HG03457 (cell line): ENCODE measurements at regions not wholly inside any gene's neighbourhood (a gene's known extent, or its start where the extent isn't known, plus 50 kb on each side); places are given as distances from the start of the nearest gene placed in this dataset.
"Not testable (repeated sequence)": the region's sequence is repeated elsewhere in the genome, so short reads cannot be mapped to it uniquely, and the experiment has no call there.

ENCODE experiments used
- ATAC-seq: cut with Tn5 transposase; IDR thresholded peaks from one replicate; pipeline ENCODE4 v1.9.1; 2021; ENCODE audit warnings: moderate number of reproducible peaks; ENCODE audit not compliant: unreplicated experiment

DNA sequence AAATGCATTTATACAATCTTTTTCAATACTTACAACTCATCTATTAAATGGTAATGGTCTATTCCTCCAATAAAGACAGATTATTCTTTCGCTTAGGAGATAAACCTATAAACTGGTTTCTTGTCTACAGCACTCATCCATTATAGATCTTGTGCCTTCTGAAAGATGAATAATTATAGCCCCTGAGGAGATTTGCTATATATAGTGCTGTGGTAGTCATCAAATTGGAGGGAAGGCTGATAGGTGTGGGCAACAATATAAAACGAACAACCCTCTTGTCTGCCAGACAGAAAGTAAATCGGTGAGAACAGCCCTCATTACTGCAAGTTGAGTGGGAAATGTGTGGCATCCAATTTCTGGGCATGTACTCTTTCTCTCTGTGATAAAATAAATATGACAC is 292.5 kb upstream of the CNR1 start:
- ATAC-seq = no peak

DNA sequence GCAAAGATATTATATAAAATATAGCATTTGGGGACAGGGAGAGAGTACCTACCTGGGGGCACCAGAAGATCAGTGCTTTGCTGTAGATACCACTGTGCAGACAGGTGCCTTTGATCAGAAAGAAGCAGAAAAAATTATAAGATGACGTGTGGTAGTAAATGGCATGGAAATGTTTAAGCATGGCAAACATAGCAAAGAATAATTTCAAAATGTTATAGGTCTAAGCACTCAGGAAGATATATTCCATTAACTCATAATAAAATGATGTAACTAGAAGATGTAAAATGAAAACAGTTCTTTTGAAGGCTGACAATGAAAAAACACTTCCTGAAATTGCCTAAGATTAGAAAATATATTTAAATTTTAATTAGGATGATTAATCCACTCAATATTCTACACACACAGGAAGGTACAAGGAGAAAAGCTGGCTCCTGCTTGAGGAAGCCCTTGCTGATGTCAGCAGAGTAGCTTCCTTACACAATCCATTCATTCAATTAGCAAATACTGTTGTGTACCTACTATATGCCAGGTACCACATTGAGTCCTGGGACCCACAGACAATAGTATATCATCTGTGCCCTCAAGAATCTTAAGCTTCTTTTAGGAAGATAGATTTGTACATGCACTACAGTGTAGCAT is 290.2 kb upstream of the CNR1 start:
- no peak for ATAC-seq

DNA sequence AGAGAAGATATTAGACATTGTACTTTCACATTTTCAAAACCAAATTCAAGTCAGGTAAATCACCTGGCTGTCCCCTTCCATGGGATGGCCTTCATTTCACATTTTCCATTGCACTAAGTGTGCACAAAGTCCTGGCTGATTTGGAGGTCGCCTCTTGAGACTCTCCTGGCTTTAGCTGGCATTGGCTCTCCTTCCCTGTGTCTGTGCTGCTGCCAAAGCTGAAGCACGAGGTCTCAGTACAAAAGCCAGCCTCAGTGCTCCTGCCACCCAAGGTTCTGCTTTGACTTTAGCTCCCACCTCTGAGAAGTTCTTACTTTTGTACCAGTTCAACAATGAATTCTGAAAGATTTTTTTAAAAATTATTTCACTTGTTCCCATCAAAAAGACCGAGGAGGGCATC is 289.2 kb upstream of the CNR1 start:
- no peak for ATAC-seq

DNA sequence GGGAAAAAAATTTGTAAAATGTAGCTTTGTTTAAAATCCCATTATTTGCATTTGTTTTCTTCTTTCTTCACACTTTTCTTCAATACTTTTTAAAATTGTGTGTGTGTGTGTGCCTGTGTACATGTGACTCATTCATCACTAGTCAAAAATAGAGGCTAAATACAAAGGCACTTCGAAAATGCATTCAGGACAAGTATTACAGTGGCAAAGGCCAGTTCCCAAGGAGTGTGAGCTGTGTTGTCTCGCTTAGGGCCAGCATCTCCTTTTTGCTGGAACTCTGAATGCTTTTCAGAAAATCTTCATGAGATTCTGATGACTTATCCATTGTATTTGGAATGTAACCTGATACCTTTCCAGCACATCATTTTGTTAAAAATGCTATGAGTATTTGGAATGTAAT is 288.5 kb upstream of the CNR1 start:
- ATAC-seq = no peak

DNA sequence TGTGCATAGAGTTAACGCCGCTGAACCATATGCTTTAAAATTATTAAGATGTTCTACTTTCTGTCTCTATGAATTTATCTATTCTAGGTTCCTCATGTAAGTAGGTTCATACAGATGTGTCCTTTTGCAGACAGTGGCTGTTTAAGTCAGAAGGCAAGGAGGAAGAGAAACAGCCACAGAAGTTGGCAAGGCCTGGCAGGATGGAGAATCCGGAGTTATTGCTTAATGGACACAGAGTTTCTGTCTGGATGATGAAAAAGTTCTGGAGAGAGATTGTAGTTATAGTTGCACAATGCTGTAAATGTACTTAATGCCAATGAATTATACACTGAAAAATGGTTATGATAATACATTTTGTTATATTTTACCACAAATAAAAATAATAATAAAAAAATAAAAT is 283.6 kb upstream of the CNR1 start:
- ATAC-seq = no peak

DNA sequence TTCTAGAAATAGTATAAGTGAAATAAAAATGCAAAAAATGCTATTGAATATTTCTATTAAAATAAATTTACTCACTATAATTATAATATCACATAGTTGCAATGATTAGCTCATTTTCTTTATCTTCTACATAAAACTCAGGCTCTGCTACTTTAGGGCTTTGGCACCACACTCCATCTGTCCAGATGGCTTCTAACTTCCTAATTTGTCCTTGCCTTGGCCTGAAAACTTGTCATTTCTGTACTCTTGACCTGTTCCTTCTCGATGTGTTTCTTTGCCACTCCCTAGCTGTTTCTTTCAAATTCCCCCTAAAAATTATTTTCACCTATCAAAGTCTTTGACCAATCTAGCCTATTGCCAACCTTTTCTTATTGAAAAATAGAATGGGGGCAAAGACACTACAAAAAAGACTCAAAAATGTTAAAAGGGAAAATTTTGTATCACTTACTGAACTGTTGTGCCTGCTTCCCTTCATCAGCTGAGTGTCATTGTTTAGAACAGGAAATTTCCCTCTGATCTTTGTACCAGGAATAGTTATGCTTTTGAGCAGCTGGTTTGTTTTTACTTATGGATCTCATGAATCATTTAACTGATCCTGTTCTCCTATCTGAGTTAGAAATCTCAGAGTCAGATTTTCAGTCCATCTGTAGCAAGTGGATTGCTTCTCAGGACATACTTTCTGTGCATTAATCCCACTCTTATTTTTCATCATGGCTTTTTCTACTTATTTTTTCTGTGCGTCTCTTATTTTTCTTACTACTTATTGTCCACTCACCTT is 279.2 kb upstream of the CNR1 start:
- no peak for ATAC-seq

DNA sequence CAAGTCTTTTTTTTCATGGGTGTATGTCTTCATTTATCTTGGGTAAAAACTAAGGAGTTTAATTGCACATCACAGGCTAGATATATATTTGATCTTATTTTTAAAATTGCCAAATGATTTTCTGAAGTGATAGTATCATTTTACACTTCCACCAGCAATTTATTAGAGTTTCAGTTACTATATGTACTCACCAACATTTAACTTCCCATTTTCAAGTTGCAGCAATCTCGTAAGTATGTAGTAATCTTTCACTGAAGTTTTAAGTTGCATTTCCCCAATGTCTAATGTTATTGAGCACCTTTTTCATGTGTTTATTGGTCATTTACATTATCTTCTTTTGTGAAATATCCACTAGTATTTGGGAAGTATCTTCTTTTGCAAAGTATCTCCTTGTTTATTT is 277.4 kb upstream of the CNR1 start:
- no peak for ATAC-seq

DNA sequence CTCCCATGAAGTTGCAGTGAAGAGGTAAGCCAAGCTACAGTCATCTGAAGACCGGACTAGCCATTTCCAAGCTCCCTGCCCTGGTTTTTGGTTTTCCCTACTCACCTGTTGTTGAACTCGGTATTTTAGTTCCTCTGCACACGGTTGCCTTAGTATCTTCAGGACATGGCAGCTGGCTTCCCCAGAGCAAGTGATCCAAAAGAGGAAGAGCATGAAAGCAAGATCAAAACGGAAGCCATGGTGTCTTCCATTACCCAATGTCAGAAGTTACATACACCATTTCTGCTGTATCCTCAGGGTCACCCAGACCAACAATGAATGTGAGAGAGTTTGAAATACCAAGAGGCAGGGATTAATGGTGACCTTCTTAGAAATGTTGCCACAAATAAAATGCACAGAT is 276.6 kb upstream of the CNR1 start:
- ATAC-seq = no peak

DNA sequence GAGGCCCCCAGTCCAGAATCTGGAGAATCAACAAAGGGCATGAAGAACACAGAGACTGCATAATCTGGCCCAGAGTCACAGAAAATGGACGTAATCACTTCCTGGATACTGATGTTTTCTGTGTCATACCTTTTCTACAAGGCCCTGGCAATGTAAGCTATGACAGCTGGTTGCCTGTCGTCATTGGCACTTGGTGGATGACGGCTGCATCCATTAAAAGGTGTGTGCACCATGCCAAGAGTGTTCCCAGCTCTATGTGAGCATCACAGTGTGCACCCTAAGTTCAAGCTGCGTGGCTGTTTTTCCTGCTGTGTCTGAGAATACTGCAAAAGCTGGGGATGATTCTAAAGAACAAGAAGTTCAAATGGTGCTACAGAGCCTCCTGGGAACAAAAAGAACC is 275.2 kb upstream of the CNR1 start:
- ATAC-seq = no peak

DNA sequence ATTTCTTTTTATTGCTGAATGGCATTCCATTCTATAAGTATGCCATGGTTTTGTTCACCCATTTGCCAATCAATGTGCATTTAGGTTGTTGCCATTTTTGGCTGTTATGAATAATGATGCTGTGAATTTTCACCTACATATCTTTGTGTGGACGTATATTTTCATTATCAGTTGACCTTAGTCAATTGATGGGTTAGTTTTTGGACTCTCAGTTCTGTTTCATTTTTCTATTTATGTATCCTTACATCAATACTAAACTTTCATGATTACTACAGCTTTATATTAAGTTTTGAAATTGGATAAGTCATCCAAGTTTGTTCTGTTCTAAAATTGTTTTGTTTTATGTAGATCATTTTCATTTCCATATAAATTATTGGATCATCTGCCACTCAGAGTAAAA is 261.9 kb upstream of the CNR1 start:
- no peak for ATAC-seq

DNA sequence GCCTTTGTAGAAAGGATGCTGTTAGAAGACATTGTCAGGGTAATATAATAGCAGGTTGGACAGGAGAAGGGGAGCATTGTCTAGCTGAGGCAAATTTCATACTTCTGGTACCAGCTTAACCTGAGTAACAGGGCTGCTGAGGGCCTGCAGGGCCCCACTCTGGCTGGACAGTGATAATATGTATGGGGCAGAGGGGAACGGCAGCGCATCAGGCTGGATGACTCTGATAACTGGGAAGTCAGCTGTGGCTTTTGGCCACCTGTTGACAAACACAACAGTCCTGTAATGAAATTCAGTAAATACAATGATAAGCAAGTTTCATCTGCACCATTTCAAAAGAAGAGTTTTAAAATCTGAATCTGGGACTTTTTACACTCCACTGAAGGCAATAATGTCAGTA is 259.9 kb upstream of the CNR1 start:
- no peak for ATAC-seq

DNA sequence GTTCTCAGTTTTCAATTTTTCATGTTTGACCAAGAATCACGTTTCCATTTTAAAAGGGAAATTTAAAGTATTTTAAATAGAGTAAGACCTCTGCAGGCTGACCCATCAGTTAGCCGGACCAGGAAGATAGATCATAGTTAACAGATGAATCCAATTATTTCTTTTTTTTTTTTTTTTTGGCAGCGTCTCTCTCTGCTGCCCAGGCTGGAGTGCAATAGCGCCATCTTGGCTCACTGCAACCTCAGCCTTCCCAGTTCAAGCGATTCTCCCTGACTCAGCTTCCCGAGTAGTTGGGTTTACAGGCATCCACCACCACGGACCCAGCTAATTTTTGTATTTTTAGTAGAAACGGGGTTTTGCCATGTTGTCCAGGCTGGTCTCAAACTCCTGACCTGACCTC is 256.7 kb upstream of the CNR1 start:
- no peak for ATAC-seq

DNA sequence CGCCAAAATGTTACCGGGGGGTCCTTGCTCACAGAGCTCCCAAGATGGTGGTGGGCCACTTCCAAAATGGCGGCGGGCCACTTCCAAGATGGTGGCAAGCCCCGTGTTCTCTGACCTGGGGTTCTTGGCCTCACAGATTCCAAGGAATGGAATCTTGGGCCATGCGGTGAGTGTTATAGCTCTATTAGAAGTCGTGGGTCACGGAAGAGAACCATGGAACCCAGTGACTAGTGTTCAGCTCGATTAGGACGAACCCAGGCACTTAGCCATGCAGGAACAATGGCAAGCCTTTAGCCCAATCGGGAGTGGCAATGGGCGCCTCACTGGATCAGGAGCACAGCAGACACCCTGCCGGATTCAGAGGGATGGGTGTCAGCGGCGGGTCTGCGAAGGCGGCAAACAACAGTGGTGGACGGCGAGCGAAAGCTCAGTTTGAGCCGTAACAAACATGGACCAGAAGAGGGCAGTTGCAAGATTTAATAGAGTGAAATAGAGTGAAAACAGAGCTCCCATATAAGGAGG is 254.9 kb upstream of the CNR1 start:
- not testable (repeated sequence) for ATAC-seq

DNA sequence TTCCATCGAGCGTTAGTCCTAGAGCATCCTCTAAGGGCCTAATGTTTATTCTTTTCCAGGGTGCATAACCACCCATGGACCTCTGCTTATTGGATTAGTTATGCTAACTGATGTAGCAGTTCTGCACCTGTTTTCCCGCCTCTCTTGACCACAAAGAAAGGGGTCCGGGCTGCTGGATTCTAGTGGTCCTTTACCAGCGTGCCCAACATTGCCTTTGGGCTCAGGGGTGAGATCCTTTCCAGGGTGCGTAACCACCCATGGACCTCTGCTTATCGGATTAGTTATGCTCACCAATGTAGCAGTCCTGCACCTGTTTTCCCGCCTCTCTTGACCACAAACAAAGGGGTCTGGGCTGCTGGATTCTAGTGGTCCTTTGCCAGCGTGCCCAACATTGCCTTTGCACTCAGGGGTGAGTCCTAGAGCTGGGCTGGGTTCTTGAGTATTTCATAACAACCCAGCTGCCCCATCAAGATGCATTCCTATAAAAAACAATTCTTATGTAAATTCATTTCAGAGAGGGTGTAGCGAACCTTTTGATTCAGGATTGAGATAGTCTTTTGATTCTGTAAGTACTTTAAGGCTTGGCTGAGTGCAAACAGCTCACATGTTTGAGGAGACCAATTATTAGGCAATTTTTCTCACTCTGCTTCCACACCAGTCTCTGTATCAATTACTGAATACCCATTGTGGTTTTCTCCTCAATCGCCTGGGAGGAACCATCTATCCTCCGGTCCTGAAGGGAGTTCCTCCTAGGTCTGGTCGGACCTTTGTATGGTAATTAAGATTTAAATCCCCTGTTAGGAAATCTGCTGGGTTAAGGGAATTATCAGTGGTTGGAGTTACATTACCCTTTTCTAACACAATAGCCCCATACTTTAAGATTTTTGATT is 253.0 kb upstream of the CNR1 start:
- ATAC-seq = not testable (repeated sequence)

DNA sequence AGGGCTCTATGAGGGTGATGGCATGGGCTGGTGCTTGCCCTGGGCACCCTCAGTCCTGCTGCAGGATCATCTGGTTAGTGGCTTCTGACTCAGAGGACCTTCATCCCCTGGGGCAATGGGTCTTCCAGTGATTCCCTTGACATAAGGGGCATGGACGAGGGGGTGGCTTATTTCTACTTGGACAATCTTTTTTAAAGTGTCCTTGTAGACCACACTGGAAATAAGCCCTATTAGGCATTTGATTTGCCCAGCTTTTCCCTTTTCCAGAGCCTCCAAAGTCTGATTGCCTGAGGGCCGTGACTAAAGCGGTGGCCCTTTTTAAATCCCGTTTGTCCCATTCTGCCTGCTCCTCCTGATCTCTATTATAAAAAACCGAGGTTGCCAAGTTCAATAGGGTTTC is 251.2 kb upstream of the CNR1 start:
- ATAC-seq = not testable (repeated sequence)

DNA sequence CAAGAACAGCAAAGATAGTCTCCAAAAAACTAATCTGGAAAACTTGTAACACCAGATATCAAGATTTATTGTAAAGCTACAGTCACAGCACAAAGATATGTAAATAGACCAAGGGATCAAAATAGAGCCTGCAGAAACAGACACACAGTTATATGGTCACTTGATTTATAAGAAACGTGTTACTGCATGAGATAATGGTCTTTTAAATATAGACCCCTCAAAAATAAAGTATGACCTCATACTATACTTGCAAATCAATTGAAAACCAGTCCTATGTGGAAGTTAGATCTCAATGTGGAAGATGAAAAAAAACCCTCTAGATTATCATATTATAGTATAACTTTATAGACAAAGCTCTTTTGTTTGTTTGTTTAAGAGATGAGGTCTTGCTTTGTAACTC is 247.3 kb upstream of the CNR1 start:
- ATAC-seq = no peak

DNA sequence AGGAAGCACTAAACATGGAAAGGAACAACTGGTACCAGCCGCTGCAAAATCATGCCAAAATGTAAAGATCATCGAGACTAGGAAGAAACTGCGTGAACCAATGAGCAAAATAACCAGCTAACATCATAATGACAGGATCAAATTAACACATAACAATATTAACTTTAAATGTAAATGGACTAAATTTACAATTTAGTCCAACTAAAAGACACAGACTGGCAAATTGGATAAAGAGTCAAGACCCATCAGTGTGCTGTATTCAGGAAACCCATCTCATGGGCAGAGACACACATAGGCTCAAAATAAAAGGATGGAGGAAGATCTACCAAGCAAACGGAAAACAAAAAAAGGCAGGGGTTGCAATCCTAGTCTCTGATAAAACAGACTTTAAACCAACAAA is 242.2 kb upstream of the CNR1 start:
- ATAC-seq = not testable (repeated sequence)

DNA sequence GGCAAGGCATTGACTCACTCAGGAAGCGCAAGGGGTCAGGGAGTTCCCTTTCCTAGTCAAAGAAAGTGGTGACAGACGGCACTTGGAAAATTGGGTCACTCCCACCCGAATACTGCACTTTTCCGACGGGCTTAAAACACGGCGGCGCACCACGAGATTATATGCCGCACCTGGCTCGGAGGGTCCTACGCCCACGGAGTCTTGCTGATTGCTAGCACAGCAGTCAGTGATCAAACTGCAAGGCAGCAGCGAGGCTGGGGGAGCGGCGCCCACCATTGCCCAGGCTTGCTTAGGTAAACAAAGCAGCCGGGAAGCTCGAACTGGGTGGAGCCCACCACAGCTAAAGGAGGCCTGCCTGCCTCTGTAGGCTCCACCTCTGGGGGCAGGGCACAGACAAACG is 240.5 kb upstream of the CNR1 start:
- not testable (repeated sequence) for ATAC-seq

DNA sequence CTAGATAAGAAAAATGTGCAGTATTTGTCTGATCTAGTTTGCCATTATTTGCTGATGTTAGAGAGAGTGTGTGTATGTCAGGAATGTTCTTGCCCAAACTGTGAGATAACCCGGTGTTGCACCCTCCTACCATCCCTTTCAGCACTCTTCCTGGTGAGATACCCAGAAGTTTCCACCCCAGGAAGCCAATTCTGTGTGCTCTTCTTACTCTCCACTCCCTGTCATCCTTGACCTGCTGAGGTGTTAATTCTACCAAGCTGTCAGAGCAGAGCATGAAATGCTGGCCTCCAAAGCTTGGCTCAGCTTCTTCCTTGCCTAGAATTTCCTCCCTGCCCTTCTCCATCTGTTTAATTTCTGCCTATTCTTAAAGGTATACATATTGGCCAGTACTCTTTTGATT is 237.3 kb upstream of the CNR1 start:
- ATAC-seq = no peak

DNA sequence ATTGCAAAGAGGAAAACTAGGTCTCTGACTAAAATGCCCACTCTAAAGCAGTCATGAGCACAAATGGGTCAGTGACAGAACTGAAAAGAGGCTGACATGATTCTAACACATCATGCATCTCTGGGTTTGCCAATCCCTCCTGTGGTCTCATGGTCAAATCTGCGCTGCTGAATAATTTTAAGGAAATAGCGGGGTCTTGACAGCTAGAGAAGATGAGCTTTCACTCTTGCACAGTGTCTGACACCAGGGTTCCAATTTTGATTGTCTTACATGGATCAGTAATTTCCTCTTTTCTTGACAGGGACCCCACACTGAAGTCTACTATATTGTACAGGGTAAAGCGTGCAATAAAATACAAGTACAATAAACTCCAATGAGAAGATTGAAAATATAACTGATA is 236.8 kb upstream of the CNR1 start:
- no peak for ATAC-seq

DNA sequence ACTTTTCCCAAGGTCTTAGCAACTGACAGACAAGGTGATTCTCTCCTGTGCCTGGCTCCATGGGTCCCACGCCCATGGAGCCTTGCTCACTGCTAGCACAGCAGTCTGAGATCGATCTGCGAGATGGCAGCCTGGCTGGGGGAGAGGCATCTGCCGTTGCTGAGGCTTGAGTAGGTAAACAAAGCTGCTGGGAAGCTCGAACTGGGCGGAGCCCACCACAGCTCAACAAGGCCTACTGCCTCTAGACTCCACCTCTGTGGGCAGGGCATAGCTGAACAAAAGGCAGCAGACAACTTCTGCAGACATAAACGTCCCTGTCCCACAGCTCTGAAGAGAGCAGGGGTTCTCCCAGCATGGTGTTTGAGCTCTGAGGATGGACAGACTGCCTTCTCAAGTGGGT is 224.9 kb upstream of the CNR1 start:
- not testable (repeated sequence) for ATAC-seq

DNA sequence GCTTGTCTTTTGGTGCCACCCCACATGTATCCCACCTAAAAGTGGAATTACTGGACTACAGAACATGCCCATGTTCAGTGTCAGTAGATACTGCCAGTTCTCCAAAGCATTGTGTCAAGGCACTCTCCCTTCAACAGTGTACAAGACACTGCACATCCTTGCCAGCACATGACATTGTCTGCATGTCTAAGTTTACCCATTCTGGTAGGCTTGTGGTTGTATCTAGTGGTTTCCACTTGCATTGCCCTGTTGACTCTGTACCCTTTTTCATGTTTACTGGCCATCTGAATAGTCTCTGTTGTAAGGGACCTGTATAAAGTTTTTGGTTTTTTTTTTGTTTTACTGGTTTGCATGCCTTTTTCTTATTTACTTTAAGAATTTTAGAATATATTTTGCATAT is 222.4 kb upstream of the CNR1 start:
- ATAC-seq = no peak
